ENCODE measurements at regions not wholly inside any gene's neighbourhood (a gene's known extent, or its start where the extent isn't known, plus 50 kb on each side); places are given as distances from the start of the nearest gene placed in this dataset.
"Not testable (repeated sequence)": the region's sequence is repeated elsewhere in the genome, so short reads cannot be mapped to it uniquely, and the experiment has no call there.

- CTCF ChIA-PET = not testable (repeated sequence)
Measured at GRCh38 chr21:10325546-10325945, 195.8 kb upstream of the TPTE start.

DNA sequence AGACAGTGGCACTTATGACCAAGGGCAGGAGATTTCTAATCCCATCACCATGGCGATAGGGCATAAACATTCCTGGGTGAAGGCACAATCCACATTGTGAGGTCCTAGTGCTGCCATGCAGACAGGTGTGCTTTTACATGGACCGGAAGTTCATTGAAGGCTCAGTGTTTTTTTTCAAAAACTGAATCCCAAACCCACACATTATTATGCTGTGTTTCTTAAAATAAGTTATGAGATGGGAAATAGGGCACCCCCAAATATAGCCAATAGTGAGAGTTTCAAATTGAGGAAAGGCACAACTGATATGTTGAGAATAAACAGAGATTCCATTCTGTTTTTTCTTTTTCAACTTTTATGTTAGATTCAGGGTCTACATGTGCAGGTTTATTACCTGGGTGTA, 195.2 kb upstream of the TPTE start:
- CTCF ChIA-PET, POLR2A ChIA-PET: not testable (repeated sequence)

More at GRCh38 chr21:10325546-10325945, 195.8 kb upstream of the TPTE start:
- POLR2A ChIA-PET = not testable (repeated sequence)

DNA sequence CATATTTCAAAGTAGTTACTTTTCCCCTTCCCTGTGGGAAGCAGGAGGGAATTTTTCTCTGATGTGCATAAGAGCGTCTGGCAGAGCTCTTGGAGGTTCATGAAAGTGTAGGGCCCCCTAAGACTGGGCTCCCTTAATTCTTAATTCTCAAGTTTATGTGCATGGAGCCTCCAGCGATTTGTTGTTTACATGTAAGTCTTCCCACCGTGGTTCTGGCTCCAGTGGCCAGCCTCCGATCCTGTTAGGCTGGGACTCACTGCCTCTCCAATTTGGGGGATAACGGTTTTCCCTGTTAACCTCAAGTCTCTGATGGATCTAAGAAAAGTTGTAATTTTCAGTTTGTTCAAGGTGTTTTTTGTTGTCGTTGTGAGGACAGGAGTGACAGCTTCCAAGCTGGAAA, 192.7 kb upstream of the TPTE start:
- POLR2A ChIA-PET, CTCF ChIA-PET: not testable (repeated sequence)

- CTCF ChIA-PET, POLR2A ChIA-PET: not testable (repeated sequence)
Measured at GRCh38 chr21:10330641-10331119, 190.7 kb upstream of the TPTE start.

DNA sequence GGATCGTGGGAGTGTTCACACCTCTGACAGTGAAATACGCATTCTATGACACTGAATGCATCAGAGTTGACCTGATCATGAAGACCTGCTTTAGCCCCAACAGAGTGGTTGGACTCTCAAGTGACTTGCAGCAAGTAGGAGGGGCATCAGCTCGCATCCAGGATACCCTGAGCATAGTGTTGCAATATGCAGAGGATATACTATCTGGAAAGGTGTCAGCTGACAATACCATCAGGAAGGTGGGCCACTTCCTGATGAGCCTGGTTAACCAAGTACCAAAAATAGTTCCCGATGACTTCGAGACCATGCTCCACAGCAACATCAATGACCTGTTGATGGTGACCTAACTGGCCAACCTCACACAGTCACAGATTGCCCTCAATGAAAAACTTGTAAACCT, 190.2 kb upstream of the TPTE start:
- CTCF ChIA-PET, POLR2A ChIA-PET: not testable (repeated sequence)

- CTCF ChIA-PET, POLR2A ChIA-PET: not testable (repeated sequence)
Measured at GRCh38 chr21:10332935-10333334, 188.4 kb upstream of the TPTE start.

- POLR2A ChIA-PET, CTCF ChIA-PET: not testable (repeated sequence)
Measured at GRCh38 chr21:10334391-10334790, 187.0 kb upstream of the TPTE start.

GRCh38 chr21:10342261-10342956, 179.0 kb upstream of the TPTE start:
- POLR2A ChIA-PET, CTCF ChIA-PET: not testable (repeated sequence)

DNA sequence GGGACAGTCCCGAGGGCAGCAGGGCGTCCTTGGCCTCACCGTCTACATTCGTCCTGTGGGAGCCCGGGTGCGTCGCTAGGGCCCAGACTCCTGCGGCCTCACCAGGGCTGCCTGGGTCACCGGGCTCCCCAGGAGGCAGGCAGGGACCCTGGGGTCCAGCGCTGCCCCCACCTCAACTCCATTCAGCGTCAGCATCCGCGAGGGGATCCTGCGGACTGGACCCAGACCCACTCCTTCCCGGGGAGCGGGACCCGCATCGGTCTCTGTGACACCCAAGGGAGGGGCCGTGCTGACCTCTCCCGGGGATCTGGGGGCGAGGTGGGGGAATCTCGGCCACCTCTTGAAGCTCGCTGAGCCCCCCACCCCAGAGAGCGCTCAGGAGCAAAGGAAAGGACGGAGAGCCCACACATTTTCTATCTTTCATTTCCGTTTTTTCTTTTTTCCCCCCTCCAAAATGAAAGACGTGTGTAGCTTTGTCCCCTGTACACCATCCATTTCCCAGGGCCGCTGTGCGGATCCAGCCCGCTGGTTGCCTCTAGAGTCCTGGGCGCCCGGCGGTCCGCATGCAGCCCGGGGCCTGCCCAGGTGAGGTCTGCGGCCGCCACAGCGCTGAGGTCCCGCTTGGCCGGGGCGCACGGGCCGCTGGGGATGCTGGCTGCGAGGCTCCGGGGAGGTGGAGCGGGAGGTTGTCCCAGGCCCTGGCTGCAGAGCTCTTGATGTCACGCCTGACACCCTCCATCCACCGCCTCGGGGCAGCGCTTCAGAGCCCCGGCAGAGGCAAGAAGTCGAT, 178.0 kb upstream of the TPTE start:
- CTCF ChIA-PET = not testable (repeated sequence)

GRCh38 chr21:10344266-10344665, 177.1 kb upstream of the TPTE start:
- CTCF ChIA-PET, POLR2A ChIA-PET: not testable (repeated sequence)

More for the DNA sequence above, 178.0 kb upstream of the TPTE start:
- POLR2A ChIA-PET = not testable (repeated sequence)

- POLR2A ChIA-PET, CTCF ChIA-PET: not testable (repeated sequence)
Measured at GRCh38 chr21:10345178-10345612, 176.2 kb upstream of the TPTE start.

GRCh38 chr21:10346249-10346648, 175.1 kb upstream of the TPTE start:
- CTCF ChIA-PET, POLR2A ChIA-PET: not testable (repeated sequence)

- CTCF ChIA-PET = not testable (repeated sequence)
Measured at GRCh38 chr21:10346933-10347615, 174.3 kb upstream of the TPTE start.

GRCh38 chr21:10347675-10348074, 173.7 kb upstream of the TPTE start:
- CTCF ChIA-PET, POLR2A ChIA-PET: not testable (repeated sequence)

More at GRCh38 chr21:10346933-10347615, 174.3 kb upstream of the TPTE start:
- POLR2A ChIA-PET = not testable (repeated sequence)

- POLR2A ChIA-PET, CTCF ChIA-PET: not testable (repeated sequence)
Measured at GRCh38 chr21:10348150-10348549, 173.2 kb upstream of the TPTE start.

GRCh38 chr21:10354851-10355578, 166.4 kb upstream of the TPTE start:
- CTCF ChIA-PET, POLR2A ChIA-PET: not testable (repeated sequence)

- POLR2A ChIA-PET, CTCF ChIA-PET: not testable (repeated sequence)
Measured at GRCh38 chr21:10359120-10359519, 162.3 kb upstream of the TPTE start.

GRCh38 chr21:10359911-10360310, 161.5 kb upstream of the TPTE start:
- CTCF ChIA-PET, POLR2A ChIA-PET: not testable (repeated sequence)

GRCh38 chr21:10361214-10361736, 160.1 kb upstream of the TPTE start:
- CTCF ChIA-PET, POLR2A ChIA-PET: not testable (repeated sequence)

GRCh38 chr21:10362816-10363215, 158.6 kb upstream of the TPTE start:
- CTCF ChIA-PET = interaction anchor here (0.7 kb wide), 1 partner anchor 40 kb away, joined by 3 read pairs; no protein-coding TSS in a partner anchor
- POLR2A ChIA-PET = not testable (repeated sequence)
